Activated CD4-positive, alpha-beta T cell treated with anti-CD3 and anti-CD28 coated beads, Interleukin-2, amount 50 U/mL, for 48 hours (primary cell): ENCODE measurements at regions not wholly inside any gene's neighbourhood (a gene's known extent, or its start where the extent isn't known, plus 50 kb on each side); places are given as distances from the start of the nearest gene placed in this dataset.

Source experiments
- DNase-seq, 2 experiments: peaks; one replicate each; pipeline ENCODE4 v3.0.0-alpha.2; 2020

GRCh38 chrX:80316526-80316925 lies 103.7 kb upstream of the TENT5D start:
- DNase-seq: no peak

- DNase-seq: no peak
These were observed 102.6 kb upstream of the TENT5D start for GRCh38 chrX:80317646-80318045.

DNA sequence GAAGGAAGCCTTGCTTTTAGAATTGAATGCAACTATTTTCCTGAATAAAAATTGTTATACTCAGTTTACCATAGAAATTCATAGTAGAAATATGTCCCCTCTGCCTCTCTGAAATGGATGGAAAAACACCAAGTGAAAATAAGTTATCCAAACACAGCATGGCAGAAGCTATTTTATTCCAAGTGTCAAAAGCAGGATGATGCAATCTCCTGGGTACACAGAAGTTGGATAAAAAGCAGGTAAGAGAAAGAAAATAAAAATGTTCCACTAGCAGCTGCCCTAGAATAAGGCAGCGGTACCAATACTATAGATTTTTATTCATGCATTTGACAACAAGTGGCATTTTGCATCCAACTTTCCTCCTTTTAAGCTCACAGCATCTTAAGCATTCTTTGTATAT lies 89.0 kb upstream of the TENT5D start:
- no peak for DNase-seq

GRCh38 chrX:80334583-80334982 lies 85.7 kb upstream of the TENT5D start:
- DNase-seq: no peak

GRCh38 chrX:80335062-80335830 lies 85.0 kb upstream of the TENT5D start:
- peak; percentile 14 to 28 for DNase-seq

DNA sequence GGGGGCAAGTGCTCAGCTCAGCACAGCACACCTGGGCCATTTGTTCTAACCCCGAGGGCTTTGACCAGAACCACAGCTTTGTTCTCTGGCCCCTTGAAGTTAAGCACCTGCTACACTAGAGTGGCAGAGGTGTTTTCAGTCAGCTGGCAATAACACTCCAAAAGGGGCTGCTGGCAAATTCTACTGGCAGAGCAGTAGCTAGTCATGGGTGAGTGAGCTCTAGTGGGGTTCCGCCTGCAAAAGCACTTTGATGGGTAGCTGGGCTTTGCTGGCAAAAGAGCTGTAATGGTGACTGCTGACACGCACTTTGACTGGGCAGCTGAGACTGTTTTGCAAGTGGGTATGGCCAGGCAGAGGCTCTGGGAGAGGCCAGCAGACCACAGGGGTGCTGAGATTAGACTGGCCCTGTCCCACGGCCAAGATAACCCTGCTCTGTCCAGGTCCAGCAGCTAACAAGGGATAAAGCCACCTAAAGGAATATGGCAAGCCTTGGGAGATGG lies 65.2 kb upstream of the TENT5D start:
- no peak for DNase-seq
